Hypothalamus (tissue), 51 donors: ENCODE measurements at regions not wholly inside any gene's neighbourhood (a gene's known extent, or its start where the extent isn't known, plus 50 kb on each side); places are given as distances from the start of the nearest gene placed in this dataset.

Experiments
- DNase-seq, 51 donors: peaks; one replicate each; lab custom pipeline; 2025; lab: John Stamatoyannopoulos, UW

DNA sequence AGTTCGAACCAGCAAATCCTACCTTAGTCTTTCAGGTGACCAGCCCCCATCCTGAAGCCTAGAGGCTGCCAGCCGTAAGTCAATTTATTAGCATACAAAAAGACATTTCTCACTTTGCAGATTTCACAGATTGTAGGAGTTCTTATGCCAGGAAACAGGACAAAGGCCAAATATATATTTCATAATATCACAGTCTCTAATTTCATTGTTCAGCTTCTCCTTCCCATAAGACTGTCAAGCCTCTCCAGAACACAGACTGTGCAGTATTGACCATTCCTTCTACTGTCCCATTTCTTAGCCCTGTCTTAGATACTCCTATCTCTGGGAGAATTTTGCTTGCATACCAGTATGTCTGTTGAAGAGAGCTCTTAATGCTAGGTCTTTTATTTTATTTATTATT lies 89.2 kb upstream of the RESF1 start:
- DNase-seq: no peak

DNA sequence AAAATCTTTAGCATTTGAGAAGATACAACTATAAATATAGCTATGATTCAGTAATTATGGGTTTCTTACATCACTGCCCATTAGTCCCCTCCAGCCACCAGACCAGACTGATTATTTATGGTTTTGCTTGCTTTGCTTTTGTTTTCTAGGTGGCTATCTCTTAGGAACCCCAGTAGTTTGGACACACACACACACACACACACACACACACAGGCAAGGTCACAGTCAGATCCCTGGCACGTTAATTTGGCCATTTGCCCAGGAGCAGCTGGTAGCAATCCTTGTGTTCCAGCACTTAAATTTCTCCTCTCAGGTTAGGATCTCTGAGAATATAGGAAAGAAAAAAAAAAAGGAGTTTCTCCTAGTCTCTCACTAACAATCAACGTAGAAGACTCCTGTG lies 90.2 kb upstream of the RESF1 start:
- DNase-seq: peak in 5 of 51 donors; percentile 1 to 23 (median 5)

DNA sequence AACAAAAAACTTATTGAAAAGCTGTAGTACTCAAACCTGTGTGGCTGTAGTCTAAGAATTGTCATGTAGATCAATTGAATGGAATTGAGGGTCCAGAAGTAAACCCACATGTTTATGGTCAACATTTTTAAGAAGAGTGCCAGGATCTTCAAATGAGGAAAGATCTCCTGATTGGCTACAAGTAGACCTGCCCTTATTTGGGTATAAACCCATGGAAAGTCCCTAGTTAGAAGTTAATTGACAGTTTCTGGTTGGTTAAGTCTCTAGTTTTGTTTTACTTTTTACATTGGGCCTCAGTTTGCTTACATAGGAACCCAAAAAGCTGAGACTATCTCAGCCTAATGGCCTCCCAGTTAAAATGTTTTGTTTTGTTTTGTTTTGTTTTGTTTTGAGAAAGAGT lies 91.9 kb upstream of the RESF1 start:
- no peak for DNase-seq

DNA sequence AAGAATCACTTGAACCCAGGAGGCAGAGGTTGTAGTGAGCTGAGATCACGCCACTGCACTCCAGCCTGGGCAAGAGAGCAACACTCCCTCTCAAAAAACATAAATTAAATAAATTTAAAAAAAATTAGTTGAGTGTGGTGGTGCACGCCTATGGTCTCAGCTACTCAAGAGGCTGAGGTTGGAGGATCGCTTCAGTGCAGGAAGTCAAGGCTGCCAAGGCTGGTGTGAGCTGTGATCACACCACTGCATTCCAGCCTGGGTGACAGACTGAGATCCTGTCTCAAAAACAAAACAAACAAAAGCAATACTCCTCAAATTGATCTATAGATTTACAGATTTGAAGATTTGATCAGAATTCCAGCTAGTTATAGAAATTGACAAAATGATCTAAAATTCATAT lies 92.7 kb upstream of the RESF1 start:
- DNase-seq: no peak

DNA sequence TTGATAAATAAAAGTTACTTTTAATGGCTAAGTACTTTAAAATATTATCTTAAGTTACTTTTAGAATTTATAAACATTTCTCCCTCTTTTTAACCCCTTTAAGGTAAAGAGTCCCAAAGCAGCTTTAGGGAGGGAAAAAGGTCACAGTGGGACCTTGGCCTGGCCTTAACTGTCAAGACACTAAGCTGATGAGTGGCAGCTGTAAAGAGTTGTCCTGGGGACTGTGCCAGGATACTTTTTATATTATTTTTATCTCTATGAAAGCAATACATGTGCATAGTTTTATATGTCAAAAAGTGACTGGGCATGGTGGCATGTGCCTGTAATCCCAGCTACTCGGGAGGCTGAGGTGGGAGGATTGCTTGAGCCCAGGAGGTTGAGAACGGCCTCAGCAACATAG lies 94.2 kb upstream of the RESF1 start:
- DNase-seq: no peak

DNA sequence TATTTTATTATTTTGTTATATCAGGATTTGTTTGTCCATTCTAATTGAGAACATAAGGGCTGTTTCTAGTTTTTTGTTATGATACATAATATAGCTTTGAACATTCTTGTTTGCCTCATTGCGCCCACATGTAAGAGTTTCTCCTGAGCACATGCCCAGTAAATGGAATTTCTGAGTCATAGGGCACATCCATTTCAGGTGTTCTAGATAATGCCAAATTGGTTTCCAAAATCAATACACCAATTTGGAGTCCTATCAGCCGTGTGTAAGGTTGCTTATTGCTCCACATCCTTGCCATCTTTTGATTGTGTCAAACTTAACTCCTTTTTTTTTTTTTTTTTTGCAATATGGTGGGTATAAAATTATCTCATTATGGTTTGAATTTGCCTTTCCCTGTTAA lies 97.9 kb upstream of the RESF1 start:
- no peak for DNase-seq

DNA sequence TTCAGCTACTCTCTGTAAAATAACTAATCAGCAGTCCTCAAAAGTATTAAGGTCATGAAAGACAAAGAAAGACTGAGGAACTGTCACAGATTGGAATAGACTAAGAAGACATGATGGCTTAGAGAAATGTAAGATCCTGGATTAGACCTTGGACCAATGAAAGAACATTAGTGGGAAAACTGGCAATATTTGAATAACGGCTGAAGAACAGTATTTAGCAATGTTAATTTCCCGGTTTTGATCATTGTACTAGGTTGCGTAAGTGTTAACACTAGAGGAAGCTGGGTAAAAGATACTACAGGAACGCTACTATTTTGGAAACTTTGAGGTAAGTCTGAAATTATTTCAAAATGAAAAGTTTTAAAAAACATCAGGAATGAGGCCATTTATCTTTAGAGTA lies 98.8 kb upstream of the RESF1 start:
- DNase-seq: no peak

DNA sequence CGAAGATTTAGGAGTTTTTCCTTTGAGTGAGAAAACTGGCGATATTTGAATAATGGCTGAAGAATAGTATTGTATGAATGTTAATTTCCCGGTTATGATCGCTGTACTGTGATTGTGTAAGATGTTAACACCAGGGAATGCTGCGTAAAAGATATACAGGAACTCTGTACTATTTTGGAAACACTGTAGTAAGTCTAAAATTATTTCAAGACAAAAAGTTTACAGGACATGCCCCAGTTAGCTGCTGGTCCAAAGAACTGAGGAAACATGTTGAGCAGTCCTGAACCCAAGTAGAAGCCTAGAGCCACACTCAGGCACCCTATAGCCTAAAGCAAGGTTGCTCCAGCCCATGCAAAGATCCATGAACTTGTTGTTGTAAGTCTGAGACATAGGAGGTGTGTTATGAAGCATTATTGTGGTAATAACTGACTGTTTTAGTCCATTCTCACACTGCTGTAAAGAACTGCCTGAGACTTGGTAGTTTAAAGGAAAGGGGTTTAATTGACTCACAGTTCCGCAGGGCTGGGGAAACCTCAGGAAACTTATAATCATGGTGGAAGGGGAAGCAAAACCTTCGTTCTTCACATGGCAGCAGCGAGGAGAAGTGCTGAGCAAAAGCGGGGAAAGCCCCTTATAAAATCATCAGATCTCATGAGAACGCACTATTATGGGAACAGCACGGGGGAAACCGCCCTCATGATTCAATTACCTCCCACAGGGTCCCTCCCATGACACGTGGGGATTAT lies 99.8 kb upstream of the RESF1 start:
- no peak for DNase-seq

DNA sequence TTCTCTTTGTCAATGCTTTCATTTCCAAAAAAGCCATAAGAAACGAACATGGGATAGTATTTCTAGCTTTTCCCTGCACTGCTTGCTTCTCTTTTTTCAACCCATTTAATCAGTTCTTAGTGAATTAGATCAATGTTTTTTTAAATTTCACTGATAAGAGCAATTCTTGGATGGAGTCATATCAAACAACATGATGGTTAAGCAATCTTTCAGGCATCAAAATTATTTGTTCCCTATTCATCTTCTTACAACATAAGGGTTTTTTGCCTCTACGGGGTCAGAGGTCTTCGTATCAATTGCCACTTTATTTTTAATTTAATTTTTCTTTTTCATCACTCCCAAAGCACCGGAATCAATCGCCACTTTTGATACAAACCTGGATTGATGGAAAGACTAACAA lies 103.8 kb upstream of the RESF1 start:
- DNase-seq: no peak

DNA sequence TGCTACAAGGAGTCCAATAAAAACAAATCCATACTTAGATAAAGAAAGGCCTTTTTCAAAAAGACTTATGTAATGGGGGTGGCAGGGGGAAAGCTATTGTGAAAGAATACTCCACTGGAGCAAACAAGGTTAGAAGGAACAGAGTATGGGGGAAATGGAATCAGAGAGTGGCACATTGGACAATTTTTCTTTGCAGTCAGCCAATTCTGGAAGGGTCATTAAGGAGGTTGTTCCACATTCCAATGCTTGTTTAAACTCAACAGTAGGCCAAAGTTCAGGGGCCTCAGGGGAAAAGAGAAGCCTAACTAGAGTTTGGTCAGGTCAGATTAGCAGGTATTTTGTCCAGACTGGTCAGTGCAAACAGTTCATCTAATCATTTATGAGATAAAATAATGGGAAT lies 105.2 kb upstream of the RESF1 start:
- DNase-seq: no peak

DNA sequence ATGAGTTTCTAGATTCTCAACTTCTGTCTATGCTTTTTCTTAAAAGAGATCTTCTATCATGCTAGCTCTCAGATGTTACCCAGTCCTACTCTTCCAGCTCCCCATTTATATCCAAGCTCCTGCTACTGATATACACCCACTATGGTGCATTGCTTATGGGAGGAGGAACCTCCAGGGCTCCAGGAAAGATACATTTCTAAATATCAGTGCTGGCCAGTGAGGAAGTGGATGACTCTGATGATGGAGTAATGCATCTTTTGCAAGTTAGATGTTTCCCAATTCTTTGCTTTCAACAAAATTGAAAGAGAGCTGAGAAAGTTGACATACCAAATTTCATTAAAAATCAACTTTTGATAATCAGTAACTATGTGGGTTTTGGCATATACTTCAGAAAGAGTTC lies 105.7 kb upstream of the RESF1 start:
- DNase-seq: no peak

DNA sequence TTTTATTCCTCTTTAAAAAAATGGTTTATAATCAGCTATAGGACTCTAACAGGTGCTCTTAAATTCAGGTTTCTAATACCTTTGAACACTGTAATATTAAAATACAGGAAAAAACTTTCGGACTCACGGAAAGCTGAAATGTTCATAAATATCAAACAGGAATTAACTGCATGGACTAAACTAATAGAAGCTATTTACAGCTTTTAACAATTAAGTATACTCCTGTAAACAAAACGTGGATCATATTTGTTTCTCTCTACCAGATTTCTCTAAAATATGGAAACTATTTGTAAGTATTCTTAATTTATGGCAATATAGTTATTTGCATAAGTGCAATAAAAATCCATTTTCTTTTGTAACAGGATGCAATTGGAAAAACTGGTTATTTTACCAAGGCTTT lies 108.9 kb upstream of the RESF1 start:
- no peak for DNase-seq

DNA sequence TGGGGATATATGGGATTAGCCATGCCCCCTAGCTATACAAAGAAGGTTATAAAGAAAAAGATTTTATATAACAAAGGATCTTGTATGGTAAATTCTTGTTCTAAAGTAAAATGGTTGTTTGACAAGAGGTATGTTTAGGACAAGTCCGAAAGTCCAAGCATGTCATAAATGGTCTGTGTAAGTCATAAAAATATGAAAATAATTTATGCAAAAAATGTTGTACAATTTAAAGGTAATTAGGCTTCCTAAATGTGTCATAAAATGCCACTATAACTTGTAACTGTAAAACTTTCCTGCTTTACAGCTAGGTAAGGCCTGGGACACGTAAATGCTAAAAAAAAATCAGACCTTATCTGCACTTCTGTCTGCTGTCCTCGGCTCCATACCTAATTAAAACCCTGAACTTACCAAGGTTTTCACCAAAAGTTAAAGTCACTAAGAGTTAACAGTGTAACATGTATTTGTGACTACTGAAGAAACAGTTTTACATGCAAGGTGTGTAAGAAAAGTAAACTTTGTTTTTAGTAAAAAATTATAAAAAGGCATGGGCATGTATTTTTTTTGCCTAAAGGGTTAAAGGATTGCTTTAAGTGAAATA lies 110.0 kb upstream of the RESF1 start:
- DNase-seq: no peak

DNA sequence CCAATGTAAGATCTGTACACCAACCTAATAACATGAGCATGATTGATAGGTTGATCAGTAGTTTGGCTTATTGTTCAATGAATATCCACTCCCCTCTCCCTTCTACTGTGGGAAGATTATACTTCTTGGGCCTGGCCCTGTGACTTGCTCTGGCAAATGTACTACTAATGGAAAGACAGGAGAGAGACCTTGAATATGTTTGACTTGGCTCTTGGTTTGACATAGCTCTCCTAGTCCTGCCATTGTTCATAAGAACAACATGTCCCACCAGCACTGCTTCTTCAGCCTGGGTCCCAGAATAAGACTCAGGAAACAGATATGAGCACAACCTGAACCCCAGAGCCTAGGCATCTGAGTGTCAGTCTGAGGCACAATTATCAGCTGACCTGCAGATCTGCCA lies 112.8 kb upstream of the RESF1 start:
- no peak for DNase-seq

DNA sequence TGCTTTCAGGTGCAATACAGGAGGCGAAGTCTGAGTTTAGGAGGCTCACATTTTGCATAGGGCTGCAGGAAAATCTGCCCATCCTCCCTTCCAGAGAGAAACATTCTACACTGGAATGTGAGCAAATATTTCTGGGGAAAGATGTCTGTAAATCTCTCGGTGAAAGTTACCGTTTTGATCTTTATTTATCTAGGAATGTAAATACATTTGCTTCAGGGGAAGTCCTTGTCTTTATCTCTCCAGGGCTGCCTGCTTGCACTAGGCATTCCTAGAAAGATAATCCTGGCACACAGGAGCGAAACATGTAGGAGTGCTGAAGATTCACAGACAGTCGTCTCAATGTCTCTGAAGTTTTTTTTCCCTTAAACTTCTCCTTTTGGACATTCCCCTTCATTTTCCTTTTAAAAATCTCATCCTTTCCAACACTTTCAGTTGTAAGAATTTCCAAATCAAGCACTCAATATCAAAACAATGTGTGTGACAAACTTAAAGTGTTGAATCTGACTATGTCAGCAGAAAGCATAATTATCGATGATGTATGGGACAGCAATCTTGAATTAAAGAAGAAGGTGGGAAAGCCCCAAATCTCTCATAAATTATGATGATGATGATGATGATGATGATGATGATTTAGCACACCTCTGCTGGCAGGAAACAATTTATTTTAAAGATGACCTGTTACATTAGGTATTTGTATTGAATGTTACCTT lies 113.4 kb upstream of the RESF1 start:
- DNase-seq: no peak

DNA sequence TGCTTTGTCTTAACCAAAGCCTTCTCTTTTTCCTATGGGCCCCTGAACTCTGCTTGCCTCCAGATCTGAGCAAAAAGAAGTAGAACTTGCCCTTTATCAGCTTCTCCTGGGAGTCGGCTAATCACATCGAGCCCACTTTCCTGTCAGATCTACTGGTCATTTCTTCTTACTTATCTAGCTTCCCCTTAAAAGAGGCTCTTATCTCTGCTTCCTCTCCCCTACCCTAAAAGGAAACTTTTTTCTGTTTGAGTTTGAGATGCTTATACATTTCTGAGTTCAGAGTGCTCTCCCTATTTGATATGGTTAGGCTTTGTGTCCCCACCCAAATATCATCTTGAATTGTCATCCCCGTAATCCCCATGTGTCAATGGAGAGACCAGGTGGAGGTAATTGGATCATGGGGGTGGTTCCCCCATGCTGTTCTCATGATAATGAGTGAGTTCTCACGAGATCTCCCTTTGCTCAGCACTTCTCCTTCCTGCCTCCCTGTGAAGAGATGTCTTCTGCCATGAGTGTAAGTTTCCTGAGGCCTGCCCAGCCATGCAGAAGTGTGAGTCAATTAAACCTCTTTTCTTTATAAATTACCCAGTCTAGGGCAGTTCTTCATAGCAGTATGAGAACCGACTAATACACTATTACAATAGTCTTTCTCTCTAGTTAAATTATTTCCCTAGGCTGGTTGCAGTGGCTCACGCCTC lies 114.7 kb upstream of the AMN1 start:
- no peak for DNase-seq

DNA sequence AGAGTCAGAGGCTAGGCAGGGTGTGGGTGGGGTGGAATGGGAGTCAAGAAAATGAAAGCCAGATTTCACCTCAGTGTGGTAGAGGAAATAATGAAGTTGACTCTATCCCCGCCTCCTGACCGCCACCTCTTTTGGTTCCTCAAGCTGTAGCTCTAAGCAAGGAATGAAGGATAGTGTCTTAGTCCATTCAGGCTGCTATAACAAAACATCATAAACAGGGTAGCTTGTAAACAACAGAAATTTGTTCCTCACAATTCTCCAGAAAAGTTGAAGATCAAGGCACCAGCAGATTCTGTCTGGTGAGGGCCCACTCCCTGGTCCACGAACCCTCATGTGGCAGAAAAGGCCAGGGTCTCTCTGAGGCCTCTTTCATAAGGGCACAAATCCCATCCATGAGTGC lies 109.1 kb upstream of the AMN1 start:
- DNase-seq: no peak

DNA sequence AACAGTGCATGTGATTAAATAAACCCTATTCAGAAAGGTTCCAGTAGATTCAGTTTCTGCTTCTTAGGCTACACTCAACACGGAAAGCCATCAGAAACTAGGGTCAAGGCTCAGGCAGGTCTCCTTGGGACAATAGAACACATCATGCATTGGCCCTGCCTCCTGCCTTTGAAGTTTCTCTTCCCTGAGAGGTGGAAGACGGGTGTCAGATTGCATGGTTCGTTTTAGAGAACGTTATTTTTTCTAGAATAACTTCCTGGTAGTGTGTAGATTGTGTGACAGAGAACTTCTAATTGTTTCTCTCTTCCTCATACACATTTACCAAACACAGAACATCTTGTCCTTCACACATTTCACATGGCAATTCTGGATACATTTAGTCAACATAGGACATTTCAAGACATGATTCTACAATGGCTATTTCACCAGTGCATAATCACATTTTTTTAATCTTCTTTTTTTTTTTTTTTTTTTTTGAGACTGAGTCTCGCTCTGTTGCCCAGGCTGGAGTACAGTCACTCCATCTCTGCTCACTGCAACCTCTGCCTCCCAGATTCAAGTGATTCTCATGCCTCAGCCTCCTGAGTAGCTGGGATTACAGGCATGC lies 106.6 kb upstream of the AMN1 start:
- DNase-seq: no peak

DNA sequence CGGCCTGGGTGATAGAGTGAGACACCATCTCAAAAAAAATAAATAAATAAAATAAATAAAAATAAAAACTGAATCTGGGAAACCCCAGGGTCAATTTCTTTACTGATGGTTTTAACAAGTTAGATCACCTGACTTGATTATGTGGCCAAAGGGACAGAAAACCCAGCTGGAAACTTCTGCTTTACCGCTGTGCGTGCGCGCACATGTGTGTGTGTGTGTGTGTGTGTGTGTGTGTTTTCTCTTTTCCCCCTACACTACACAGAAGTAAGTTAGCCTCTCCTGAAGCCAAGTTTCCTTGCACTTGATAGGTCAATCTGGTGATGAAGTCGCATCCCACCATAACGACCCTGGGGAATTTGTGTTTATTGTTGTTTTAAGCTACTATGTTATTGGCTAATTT lies 105.3 kb upstream of the AMN1 start:
- DNase-seq: no peak

DNA sequence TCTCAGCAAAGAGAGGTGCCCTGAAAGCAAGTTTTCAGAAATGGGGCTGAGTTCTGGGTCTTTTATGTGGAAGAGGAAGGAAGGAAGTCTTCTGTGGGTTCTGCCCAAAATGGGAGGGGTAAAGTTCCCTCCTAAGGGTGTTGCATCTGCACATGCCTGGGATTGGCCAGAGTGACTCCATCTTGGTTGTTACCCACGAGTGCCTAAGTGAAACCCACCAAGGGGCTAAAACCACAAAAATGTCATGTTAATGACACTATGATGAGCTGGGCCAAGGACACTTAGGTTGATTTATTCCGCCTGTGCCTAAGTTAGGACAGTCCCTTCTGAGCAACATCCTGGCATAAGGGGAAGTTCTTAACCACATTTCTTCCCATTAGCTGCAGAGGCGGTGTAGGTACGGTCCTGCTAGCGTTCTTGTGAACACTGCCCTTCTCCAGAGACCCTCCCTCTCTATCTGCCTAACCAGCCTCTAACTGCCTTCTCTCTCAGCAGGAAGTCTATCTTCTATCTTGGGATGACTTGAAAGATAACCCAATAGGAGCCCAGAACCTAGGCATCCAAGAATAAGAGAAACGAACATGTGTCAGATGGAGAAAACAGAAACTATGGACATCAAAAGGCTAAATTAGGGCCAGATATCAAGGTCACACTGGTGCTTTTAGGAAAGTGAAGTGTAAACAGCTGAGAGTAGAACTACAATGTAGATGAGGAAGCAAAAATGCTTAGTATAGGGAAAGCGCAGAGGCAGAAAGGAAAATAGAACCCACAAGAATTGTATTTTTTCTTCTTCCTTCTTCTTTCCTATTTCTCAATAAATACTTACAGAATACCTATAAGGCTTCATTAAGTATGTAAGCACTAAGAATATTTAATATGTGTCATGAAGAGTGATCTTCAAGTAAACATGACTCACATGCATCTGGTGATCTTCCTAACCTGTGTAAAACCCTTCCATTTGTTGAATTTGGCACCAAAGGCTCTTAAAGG lies 104.2 kb upstream of the AMN1 start:
- no peak for DNase-seq
